LoVo (cell line): ENCODE measurements at regions not wholly inside any gene's neighbourhood (a gene's known extent, or its start where the extent isn't known, plus 50 kb on each side); places are given as distances from the start of the nearest gene placed in this dataset.

Source experiments
- DNase-seq: peaks from one replicate; pipeline ENCODE4 v3.0.0-alpha.2; 2016; ENCODE audit warnings: low spot score

- no peak for DNase-seq
These were observed 139.9 kb upstream of the C14orf180 start for GRCh38 chr14:104439625-104440024.

- DNase-seq, result no peak
These were observed 139.1 kb upstream of the C14orf180 start for GRCh38 chr14:104440297-104440956.

GRCh38 chr14:104441275-104442106 is 138.1 kb upstream of the C14orf180 start:
- no peak for DNase-seq

- no peak for DNase-seq
These were observed 137.4 kb upstream of the C14orf180 start for GRCh38 chr14:104442107-104442551.

GRCh38 chr14:104442631-104443390 is 136.8 kb upstream of the C14orf180 start:
- no peak for DNase-seq

- no peak for DNase-seq
These were observed 136.0 kb upstream of the C14orf180 start for GRCh38 chr14:104443391-104444158.

- DNase-seq, result no peak
These were observed 135.2 kb upstream of the C14orf180 start for GRCh38 chr14:104444159-104445030.

- no peak for DNase-seq
These were observed 134.5 kb upstream of the C14orf180 start for GRCh38 chr14:104445086-104445485.

- DNase-seq, result no peak
These were observed 133.7 kb upstream of the C14orf180 start for GRCh38 chr14:104445832-104446381.

- DNase-seq, result no peak
These were observed 133.0 kb upstream of the C14orf180 start for GRCh38 chr14:104446611-104447010.

- no peak for DNase-seq
These were observed 131.8 kb upstream of the C14orf180 start for GRCh38 chr14:104447750-104448149.

GRCh38 chr14:104448321-104448720 is 131.2 kb upstream of the C14orf180 start:
- no peak for DNase-seq

GRCh38 chr14:104448721-104449120 is 130.8 kb upstream of the C14orf180 start:
- no peak for DNase-seq

GRCh38 chr14:104450811-104451401 is 128.7 kb upstream of the C14orf180 start:
- no peak for DNase-seq

GRCh38 chr14:104451474-104451873 is 128.1 kb upstream of the C14orf180 start:
- no peak for DNase-seq

- no peak for DNase-seq
These were observed 120.7 kb upstream of the C14orf180 start for GRCh38 chr14:104458845-104459244.

GRCh38 chr14:104460791-104461651 is 118.5 kb upstream of the C14orf180 start:
- no peak for DNase-seq

- DNase-seq, result no peak
These were observed 117.7 kb upstream of the C14orf180 start for GRCh38 chr14:104461676-104462449.
